Esophagus squamous epithelium (tissue), 4 donors: ENCODE measurements at regions not wholly inside any gene's neighbourhood (a gene's known extent, or its start where the extent isn't known, plus 50 kb on each side); places are given as distances from the start of the nearest gene placed in this dataset.

Source experiments
- CTCF ChIP-seq, 6 experiments: fragments of 450-650 bp in 4 of 6; fragments of 200-600 bp in 2 of 6; sonication (generic) in 2 of 6; IDR thresholded peaks; one replicate each; pipeline ENCODE4 v1.5.1; 2016 to 2019; ENCODE audit warnings: antibody characterized with exemption in 6 of 6, mild to moderate bottlenecking in 4 of 6, moderate library complexity in 4 of 6
- POLR2A ChIP-seq, 4 donors: fragments of 450-650 bp; IDR thresholded peaks; one replicate each; pipeline ENCODE4 v1.6.1; 2017; ENCODE audit warnings: antibody characterized with exemption in 4 of 4, mild to moderate bottlenecking in 4 of 4, moderate library complexity in 3 of 4

GRCh38 chr2:88396209-88396608, 56.3 kb downstream of the FOXI3 start:
- TF ChIP-seq POLR2A (IDR thresholded peaks at IDR 0.05), result no peak
- no peak for TF ChIP-seq CTCF (IDR thresholded peaks at IDR 0.05)
